Common myeloid progenitor, CD34-positive (primary cell): ENCODE measurements at regions not wholly inside any gene's neighbourhood (a gene's known extent, or its start where the extent isn't known, plus 50 kb on each side); places are given as distances from the start of the nearest gene placed in this dataset.

Experiments
- CTCF ChIA-PET: fragments of 350-600 bp; sonication (Branson Sonifier 250); formaldehyde crosslinking; loops from one replicate; lab custom pipeline; 2021; ENCODE audit warnings: antibody characterized with exemption; lab: Charles Lee
- POLR2A ChIA-PET: fragments of 350-600 bp; sonication (Branson Sonifier 250); formaldehyde crosslinking; loops from one replicate; lab custom pipeline; 2021; ENCODE audit warnings: antibody characterized with exemption; lab: Charles Lee
- DNase-seq, 3 donors: peaks; one replicate each; pipeline versions ENCODE4 v3.0.0 to v3.0.0-alpha.2; 2013
- H3K27ac ChIP-seq, 2 experiments: 1 replicate in 1 of 2; 2 replicates in 1 of 2; pipeline ENCODE4 v1.7.0; 2013; ENCODE audit warnings: inconsistent platforms in 2 of 2, low read length in 2 of 2, mild to moderate bottlenecking in 2 of 2, low read depth in 1 of 2, moderate library complexity in 1 of 2; ENCODE audit not compliant: severe bottlenecking in 2 of 2, insufficient read depth in 1 of 2, poor library complexity in 1 of 2
- H3K27me3 ChIP-seq, 5 experiments: replicated peaks in 2 of 5; 1 replicate in 3 of 5; 2 replicates in 2 of 5; pipeline versions ENCODE4 v1.6.1 to v1.7.0; 2013; ENCODE audit warnings: low read length in 4 of 5, mild to moderate bottlenecking in 2 of 5, moderate library complexity in 2 of 5, inconsistent platforms in 1 of 5; ENCODE audit not compliant: insufficient read depth in 5 of 5, control insufficient read depth in 4 of 5
- H3K36me3 ChIP-seq, 4 experiments: 1 replicate in 2 of 4; 2 replicates in 2 of 4; pipeline versions ENCODE4 v1.6.1 to v1.7.0; 2013; ENCODE audit warnings: low read length in 3 of 4, control low read depth in 1 of 4, mild to moderate bottlenecking in 1 of 4; ENCODE audit not compliant: control insufficient read depth in 4 of 4, insufficient read depth in 4 of 4
- H3K4me1 ChIP-seq, 4 experiments: 1 replicate in 3 of 4; 2 replicates in 1 of 4; pipeline versions ENCODE4 v1.6.1 to v1.7.1; 2013; ENCODE audit warnings: low read length in 3 of 4, mild to moderate bottlenecking in 3 of 4, control low read depth in 1 of 4, inconsistent platforms in 1 of 4, moderate library complexity in 1 of 4; ENCODE audit not compliant: control insufficient read depth in 4 of 4, insufficient read depth in 4 of 4; ENCODE audit errors: control extremely low read depth in 1 of 4
- H3K4me3 ChIP-seq, 7 experiments: 1 replicate in 4 of 7; 2 replicates in 3 of 7; pipeline versions ENCODE4 v1.5.1 to v1.7.0; 2013; ENCODE audit warnings: mild to moderate bottlenecking in 7 of 7, low read length in 6 of 7, moderate library complexity in 6 of 7, inconsistent platforms in 2 of 7, low read depth in 2 of 7, control low read depth in 1 of 7; ENCODE audit not compliant: insufficient read depth in 4 of 7, control insufficient read depth in 1 of 7; ENCODE audit errors: extremely low read depth in 1 of 7
- H3K9me3 ChIP-seq, 5 experiments: 1 replicate in 4 of 5; 2 replicates in 1 of 5; pipeline versions ENCODE4 v1.6.1 to v1.7.1; 2013; ENCODE audit warnings: low read length in 4 of 5, mild to moderate bottlenecking in 2 of 5, inconsistent platforms in 1 of 5, low read depth in 1 of 5, moderate library complexity in 1 of 5; ENCODE audit not compliant: control insufficient read depth in 4 of 5, insufficient read depth in 2 of 5; ENCODE audit errors: control extremely low read depth in 1 of 5
- WGBS: methylation state at CpG from one replicate; pipeline ENCODE4 v1.1.5; 2013; ENCODE audit not compliant: insufficient coverage; 5-methylcytosine and 5-hydroxymethylcytosine counted together

DNA sequence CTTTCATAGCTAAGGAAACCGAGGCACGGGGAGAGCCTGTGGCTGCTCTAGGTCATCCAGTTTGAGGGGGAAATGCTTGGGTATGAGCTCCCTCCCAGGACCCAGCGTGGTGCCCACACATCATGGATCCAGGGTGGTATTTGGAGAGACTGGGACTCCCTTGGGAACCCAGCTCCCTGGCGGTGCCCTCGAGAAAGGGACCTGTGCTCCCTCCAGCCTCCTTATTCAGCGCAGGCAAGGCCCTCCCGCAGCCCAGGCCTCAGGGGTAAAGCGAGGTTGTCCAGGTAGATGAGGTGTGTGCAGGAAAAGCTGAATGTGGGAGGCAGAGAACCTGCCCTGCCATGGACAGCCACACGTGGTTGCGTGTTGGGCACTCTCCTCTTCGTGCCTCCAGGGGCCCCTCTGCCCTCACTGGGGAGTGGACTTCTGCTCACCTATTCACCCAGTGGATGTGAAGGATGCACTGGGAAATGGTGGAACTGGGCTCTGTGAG lies 53.8 kb upstream of the GPR78 start:
- Histone ChIP-seq H3K27me3 (peaks cover 0 to 3% (median 2%) of the 10 kb centered on the region in 5 experiments), H3K4me1 (no peaks in the 10 kb centered on the region), H3K36me3 (no peaks in the 10 kb centered on the region), H3K4me3 (no peak overlapping the region), H3K27ac (no peak overlapping the region), H3K9me3 (peaks cover 0 to 6% (median 0%) of the 10 kb centered on the region in 5 experiments)
- ChIA-PET CTCF (no interaction called here), POLR2A (interaction anchor here (0.7 kb wide), 1 partner anchor 9 kb away, joined by 3 read pairs; no protein-coding TSS in a partner anchor)
- DNase-seq = no peak
- WGBS = 89% methylated on average over 6 of the region's 11 CpGs

DNA sequence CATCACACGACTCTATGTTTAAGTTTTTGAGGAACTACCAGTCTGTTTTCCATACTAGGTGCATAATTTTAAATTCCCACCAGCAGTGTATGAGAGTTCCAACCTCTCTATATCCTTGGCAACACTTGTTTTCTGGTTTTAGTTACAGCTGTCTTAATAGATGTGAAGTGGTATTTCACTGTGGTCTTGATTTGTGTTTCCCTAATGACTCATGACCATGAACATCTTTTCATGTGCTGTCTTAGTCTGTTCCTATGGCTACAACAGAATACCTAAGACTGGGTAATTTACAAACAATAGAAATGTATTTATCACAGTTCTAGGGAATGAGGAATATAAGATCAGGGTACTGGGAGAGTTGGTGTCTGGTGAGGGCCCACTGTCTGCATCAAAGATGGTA lies 51.5 kb upstream of the GPR78 start:
- Histone ChIP-seq H3K4me1 (no peaks in the 10 kb centered on the region), H3K27me3 (peaks cover 0 to 3% (median 2%) of the 10 kb centered on the region in 5 experiments), H3K36me3 (no peaks in the 10 kb centered on the region), H3K9me3 (peaks cover 0 to 5% (median 0%) of the 10 kb centered on the region in 5 experiments), H3K4me3 (no peak overlapping the region), H3K27ac (no peak overlapping the region)
- CTCF ChIA-PET = no interaction called here
- WGBS = 88% methylated on average over 1 of the region's 1 CpG
- POLR2A ChIA-PET = no interaction called here
- DNase-seq = no peak
